HCT116 (cell line): ENCODE measurements at regions not wholly inside any gene's neighbourhood (a gene's known extent, or its start where the extent isn't known, plus 50 kb on each side); places are given as distances from the start of the nearest gene placed in this dataset.

Experiments
- ATAC-seq: fragments of 200-7000 bp; cut with Tn5 transposase; 2 replicates; pipeline ENCODE4 v1.9.1; 2020; ENCODE audit warnings: mild to moderate bottlenecking, moderate library complexity
- BruUV-seq: library from RNA; stranded (reverse); fragments of 400-500 nt; replicated peaks from 2 replicates; lab custom pipeline; 2021; lab: Mats Ljungman, UMichigan
- CTCF ChIA-PET: fragments of 300-600 bp; sonication (Branson Sonifier 250); formaldehyde crosslinking; loops from one replicate; lab custom pipeline; 2021; ENCODE audit warnings: antibody characterized with exemption; lab: Charles Lee
- POLR2A ChIA-PET: fragments of 300-600, 350-600 bp; sonication (Branson Sonifier 250); formaldehyde crosslinking; loops from one replicate; lab custom pipeline; 2021; ENCODE audit warnings: antibody characterized with exemption; lab: Charles Lee
- RAD21 ChIA-PET, 2 experiments: fragments of 300-600 bp; sonication (Branson Sonifier 250); formaldehyde crosslinking; loops; one replicate each; lab custom pipeline; 2023; ENCODE audit warnings: low total read pairs in 2 of 2; ENCODE audit not compliant: uncharacterized antibody in 2 of 2, unreplicated experiment in 2 of 2, low non-redundant PET in 1 of 2; lab: Charles Lee
- DNase-seq: peaks from one replicate; pipeline ENCODE4 v3.0.0-alpha.2; 2010; ENCODE audit warnings: low read depth, low spot score
- H2AFZ ChIP-seq: fragments of 200-600 bp; shearing (Covaris generic), sonication (generic); 2 replicates; pipeline ENCODE4 v1.6.1; 2017; ENCODE audit warnings: low read depth, mixed run types, mixed read lengths, antibody characterized with exemption, low read length; ENCODE audit not compliant: poor library complexity, severe bottlenecking
- H3K27ac ChIP-seq: 2 replicates; pipeline ENCODE4 v1.5.1; 2012; ENCODE audit warnings: low read depth, low read length
- H3K27me3 ChIP-seq: fragments of 200-600 bp; sonication (generic); 2 replicates; pipeline ENCODE4 v1.6.1; 2016; ENCODE audit warnings: mixed run types, low read length, mixed read lengths; ENCODE audit not compliant: insufficient read depth
- H3K36me3 ChIP-seq, 2 experiments: fragments of 200-500 bp in 1 of 2; fragments of 200-600 bp in 1 of 2; sonication (Bioruptor generic) in 1 of 2; sonication (generic) in 1 of 2; 2 replicates each; pipeline versions ENCODE4 v1.5.1 to v1.6.1; 2014 to 2016; ENCODE audit warnings: low read length in 2 of 2, inconsistent platforms in 1 of 2, mixed read lengths in 1 of 2, mixed run types in 1 of 2; ENCODE audit not compliant: insufficient read depth in 2 of 2, control insufficient read depth in 1 of 2
- H3K4me1 ChIP-seq, 2 experiments: fragments of 200-600 bp in 1 of 2; sonication (generic) in 1 of 2; 2 replicates each; pipeline versions ENCODE4 v1.5.1 to v1.6.1; 2012 to 2017; ENCODE audit warnings: low read length in 2 of 2, inconsistent platforms in 1 of 2, mild to moderate bottlenecking in 1 of 2, mixed read lengths in 1 of 2, mixed run types in 1 of 2, moderate library complexity in 1 of 2; ENCODE audit not compliant: insufficient read depth in 2 of 2, control insufficient read depth in 1 of 2
- H3K4me2 ChIP-seq: fragments of 200-600 bp; sonication (generic); 2 replicates; pipeline ENCODE4 v1.6.1; 2017; ENCODE audit warnings: mixed run types, low read length, mixed read lengths
- H3K4me3 ChIP-seq, 2 experiments: fragments of 200-600 bp in 1 of 2; sonication (generic) in 1 of 2; replicated peaks in 1 of 2; 2 replicates each; pipeline ENCODE4 v1.5.1; 2011 to 2016; ENCODE audit warnings: low read length in 2 of 2, control low read depth in 1 of 2, low read depth in 1 of 2, mild to moderate bottlenecking in 1 of 2, mixed read lengths in 1 of 2, mixed run types in 1 of 2
- H3K79me2 ChIP-seq: fragments of 200-600 bp; sonication (generic); 2 replicates; pipeline ENCODE4 v1.6.1; 2017; ENCODE audit warnings: mild to moderate bottlenecking, mixed run types, low read length, moderate library complexity, mixed read lengths; ENCODE audit not compliant: insufficient read depth
- H3K9ac ChIP-seq: fragments of 200-600 bp; sonication (generic); 2 replicates; pipeline ENCODE4 v1.6.1; 2016; ENCODE audit warnings: low read length, mixed read lengths
- H3K9me2 ChIP-seq: fragments of 200-600 bp; sonication (generic), shearing (Covaris generic); 2 replicates; pipeline ENCODE4 v1.6.1; 2017; ENCODE audit warnings: mixed run types, mild to moderate bottlenecking, moderate library complexity; ENCODE audit not compliant: insufficient read depth
- H3K9me3 ChIP-seq, 2 experiments: fragments of 200-500 bp in 1 of 2; fragments of 200-600 bp in 1 of 2; sonication (Bioruptor generic) in 1 of 2; sonication (generic) in 1 of 2; 2 replicates each; pipeline ENCODE4 v1.6.1; 2014 to 2017; ENCODE audit warnings: low read length in 2 of 2, mixed read lengths in 2 of 2, inconsistent platforms in 1 of 2, low read depth in 1 of 2, mild to moderate bottlenecking in 1 of 2, mixed run types in 1 of 2, moderate library complexity in 1 of 2; ENCODE audit not compliant: control insufficient read depth in 1 of 2, insufficient read depth in 1 of 2
- H4K20me1 ChIP-seq: fragments of 200-600 bp; sonication (generic), shearing (Covaris generic); 2 replicates; pipeline ENCODE4 v1.6.1; 2017; ENCODE audit warnings: mixed run types, mild to moderate bottlenecking, moderate library complexity; ENCODE audit not compliant: insufficient read depth
- CBX3 ChIP-seq: IDR thresholded peaks from 2 replicates; pipeline ENCODE4 v1.6.1; 2012; ENCODE audit warnings: low read depth
- CEBPB ChIP-seq: IDR thresholded peaks from 2 replicates; pipeline ENCODE4 v1.6.1; 2012; ENCODE audit warnings: low read depth
- CTCF ChIP-seq, 3 experiments: fragments of 200-600 bp in 1 of 3; sonication (generic) in 1 of 3; IDR thresholded peaks in 2 of 3; conservative IDR thresholded peaks in 1 of 3; 2 replicates each; pipeline ENCODE4 v1.5.1; 2012 to 2017; ENCODE audit warnings: low read depth in 2 of 3, low read length in 2 of 3, antibody characterized with exemption in 1 of 3, borderline replicate concordance in 1 of 3, control low read depth in 1 of 3, mild to moderate bottlenecking in 1 of 3, mixed read lengths in 1 of 3, mixed run types in 1 of 3, moderate library complexity in 1 of 3; ENCODE audit not compliant: insufficient read depth in 1 of 3
- EGR1 ChIP-seq: IDR thresholded peaks from 2 replicates; pipeline ENCODE4 v1.6.1; 2012; ENCODE audit warnings: low read depth
- ELF1 ChIP-seq: IDR thresholded peaks from 2 replicates; pipeline ENCODE4 v1.6.1; 2012; ENCODE audit warnings: low read depth, borderline replicate concordance
- EZH2 ChIP-seq: fragments of 200-600 bp; sonication (generic); IDR thresholded peaks from 2 replicates; pipeline ENCODE4 v1.6.1; 2017; ENCODE audit warnings: antibody characterized with exemption, mixed run types
- FOSL1 ChIP-seq: IDR thresholded peaks from 2 replicates; pipeline ENCODE4 v1.6.1; 2012; ENCODE audit warnings: low read depth
- JUND ChIP-seq: IDR thresholded peaks from 2 replicates; pipeline ENCODE4 v1.6.1; 2012
- POLR2A ChIP-seq: IDR thresholded peaks from 2 replicates; pipeline ENCODE4 v1.7.0; 2011; ENCODE audit warnings: borderline replicate concordance; ENCODE audit not compliant: insufficient read depth, insufficient read length; ENCODE audit errors: extremely low read depth
- POLR2AphosphoS5 ChIP-seq: IDR thresholded peaks from 2 replicates; pipeline ENCODE4 v1.6.1; 2011; ENCODE audit warnings: mild to moderate bottlenecking, low read depth, low read length, moderate library complexity
- SIN3A ChIP-seq: IDR thresholded peaks from 2 replicates; pipeline ENCODE4 v1.6.1; 2012; ENCODE audit warnings: low read depth
- SP1 ChIP-seq: IDR thresholded peaks from 2 replicates; pipeline ENCODE4 v1.6.1; 2012; ENCODE audit warnings: low read depth
- SRF ChIP-seq: IDR thresholded peaks from 2 replicates; pipeline ENCODE4 v1.6.1; 2012; ENCODE audit warnings: low read depth
- TCF7L2 ChIP-seq: IDR thresholded peaks from 2 replicates; pipeline ENCODE4 v1.7.0; 2011; ENCODE audit warnings: borderline replicate concordance, inconsistent platforms; ENCODE audit not compliant: insufficient read depth, insufficient read length; ENCODE audit errors: extremely low read depth
- YY1 ChIP-seq: IDR thresholded peaks from 2 replicates; pipeline ENCODE4 v1.6.1; 2011; ENCODE audit warnings: low read length, low read depth, moderate library complexity, mild to moderate bottlenecking; ENCODE audit not compliant: insufficient replicate concordance; ENCODE audit errors: extremely low read depth
- ZFX ChIP-seq: fragments of 450-650 bp; IDR thresholded peaks from 2 replicates; pipeline ENCODE4 v1.6.1; 2017
- ZNF274 ChIP-seq: fragments of 200-500 bp; sonication (Bioruptor generic); IDR thresholded peaks from 2 replicates; pipeline ENCODE4 v1.6.1; 2014; ENCODE audit warnings: mild to moderate bottlenecking, low read depth, low read length, inconsistent platforms
- intact Hi-C: fragments of 100-400 bp; cut with micrococcal nuclease; formaldehyde crosslinking; loops from 2 replicates; pipeline ENCODE4 v1.10.0; 2022
- TF ChIP-seq, protein P1 (sequence below): IDR thresholded peaks from 2 replicates; pipeline ENCODE4 v1.6.1; 2011; ENCODE audit warnings: mild to moderate bottlenecking, low read length, moderate library complexity; ENCODE audit not compliant: insufficient replicate concordance; ENCODE audit errors: extremely low read depth
- TF ChIP-seq, protein P2 (sequence below): IDR thresholded peaks from 2 replicates; pipeline ENCODE4 v1.6.1; 2012

- no peak overlapping the region for H3K4me2 ChIP-seq
- TF ChIP-seq, protein P1, sequence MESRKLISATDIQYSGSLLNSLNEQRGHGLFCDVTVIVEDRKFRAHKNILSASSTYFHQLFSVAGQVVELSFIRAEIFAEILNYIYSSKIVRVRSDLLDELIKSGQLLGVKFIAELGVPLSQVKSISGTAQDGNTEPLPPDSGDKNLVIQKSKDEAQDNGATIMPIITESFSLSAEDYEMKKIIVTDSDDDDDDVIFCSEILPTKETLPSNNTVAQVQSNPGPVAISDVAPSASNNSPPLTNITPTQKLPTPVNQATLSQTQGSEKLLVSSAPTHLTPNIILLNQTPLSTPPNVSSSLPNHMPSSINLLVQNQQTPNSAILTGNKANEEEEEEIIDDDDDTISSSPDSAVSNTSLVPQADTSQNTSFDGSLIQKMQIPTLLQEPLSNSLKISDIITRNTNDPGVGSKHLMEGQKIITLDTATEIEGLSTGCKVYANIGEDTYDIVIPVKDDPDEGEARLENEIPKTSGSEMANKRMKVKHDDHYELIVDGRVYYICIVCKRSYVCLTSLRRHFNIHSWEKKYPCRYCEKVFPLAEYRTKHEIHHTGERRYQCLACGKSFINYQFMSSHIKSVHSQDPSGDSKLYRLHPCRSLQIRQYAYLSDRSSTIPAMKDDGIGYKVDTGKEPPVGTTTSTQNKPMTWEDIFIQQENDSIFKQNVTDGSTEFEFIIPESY = no peak
- TF ChIP-seq TCF7L2 (no peak), ZFX (no peak), SP1 (no peak), CEBPB (no peak), YY1 (no peak), CTCF (IDR thresholded peaks at IDR 0.05 in 2 of 3, conservative IDR thresholded peaks at IDR 0.05 in 1 of 3; ENCODE audit: borderline replicate concordance in 1 of 3, insufficient read depth in 1 of 3, low read depth in 2 of 3, low read length in 2 of 3) (no peak), EGR1 (no peak), EZH2 (no peak), ELF1 (no peak), POLR2A (no peak), POLR2AphosphoS5 (no peak), SIN3A (no peak), CBX3 (no peak), SRF (no peak), ZNF274 (no peak), FOSL1 (no peak), JUND (no peak)
- TF ChIP-seq, protein P2, sequence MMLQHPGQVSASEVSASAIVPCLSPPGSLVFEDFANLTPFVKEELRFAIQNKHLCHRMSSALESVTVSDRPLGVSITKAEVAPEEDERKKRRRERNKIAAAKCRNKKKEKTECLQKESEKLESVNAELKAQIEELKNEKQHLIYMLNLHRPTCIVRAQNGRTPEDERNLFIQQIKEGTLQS = no peak
- TF ChIP-seq, all 23 proteins: peak for 0
- H3K9me3 ChIP-seq = no peaks in the 10 kb centered on the region
- H3K9ac ChIP-seq = no peak overlapping the region
- H3K4me1 ChIP-seq = no peaks in the 10 kb centered on the region
- ATAC-seq = no peak
- no TSS peak for BruUV-seq
- H3K27me3 ChIP-seq = 0 out of 2 replicates have a peak, but pooled peaks cover 4% of the 10 kb centered on the region
- H4K20me1 ChIP-seq = no peaks in the 10 kb centered on the region
- ChIA-PET RAD21 (no interaction called here), CTCF (no interaction called here), POLR2A (no interaction called here)
- no peak overlapping the region for H3K4me3 ChIP-seq
- no peaks in the 10 kb centered on the region for H3K79me2 ChIP-seq
- DNase-seq = no peak
- intact Hi-C loops = no loop called here
- H2AFZ ChIP-seq = no peak overlapping the region
- no peaks in the 10 kb centered on the region for H3K36me3 ChIP-seq
- no peak overlapping the region for H3K27ac ChIP-seq
- no peaks in the 10 kb centered on the region for H3K9me2 ChIP-seq
Observed at GRCh38 chr15:89421219-89421618, 75.2 kb downstream of the RHCG start.
